ENCODE measurements at regions not wholly inside any gene's neighbourhood (a gene's known extent, or its start where the extent isn't known, plus 50 kb on each side); places are given as distances from the start of the nearest gene placed in this dataset.

GRCh38 chr2:8086357-8086756 lies 595.5 kb upstream of the ID2 start:
- no peaks in the 10 kb centered on the region for H3K79me2 ChIP-seq
- no peak for TF ChIP-seq CTCF (IDR thresholded peaks at IDR 0.05)
- H3K4me2 ChIP-seq (ENCODE audit: low read length) = no peak overlapping the region
- no peak overlapping the region for H3K27ac ChIP-seq
- no peaks in the 10 kb centered on the region for H3K9me3 ChIP-seq (ENCODE audit: control insufficient read depth, low read length)
- peaks cover 12% of the 10 kb centered on the region for H3K4me1 ChIP-seq
- no peaks in the 10 kb centered on the region for H3K27me3 ChIP-seq (ENCODE audit: control insufficient read depth, insufficient read depth, low read length)
- no peak overlapping the region for H2AFZ ChIP-seq
- H3K9ac ChIP-seq = no peak overlapping the region
- no peaks in the 10 kb centered on the region for H3K36me3 ChIP-seq (ENCODE audit: control insufficient read depth, insufficient read depth, low read length)
- no peak overlapping the region for H3K4me3 ChIP-seq (ENCODE audit: low read depth, low read length)

- H2AFZ ChIP-seq = no peak overlapping the region
- no peak overlapping the region for H3K27ac ChIP-seq
Measured at GRCh38 chr2:8086796-8087479, 594.9 kb upstream of the ID2 start.

GRCh38 chr2:8087480-8087840 lies 594.4 kb upstream of the ID2 start:
- Histone ChIP-seq H2AFZ (no peak overlapping the region), H3K79me2 (no peaks in the 10 kb centered on the region), H3K4me2 (ENCODE audit: low read length) (no peak overlapping the region), H3K9me3 (ENCODE audit: control insufficient read depth, low read length) (no peaks in the 10 kb centered on the region), H3K4me3 (ENCODE audit: low read depth, low read length) (no peak overlapping the region), H3K36me3 (ENCODE audit: control insufficient read depth, insufficient read depth, low read length) (no peaks in the 10 kb centered on the region), H3K4me1 (peaks cover 14% of the 10 kb centered on the region), H3K27ac (no peak overlapping the region), H3K27me3 (ENCODE audit: control insufficient read depth, insufficient read depth, low read length) (no peaks in the 10 kb centered on the region), H3K9ac (no peak overlapping the region)
- TF ChIP-seq CTCF (IDR thresholded peaks at IDR 0.05) = no peak

More at GRCh38 chr2:8086796-8087479, 594.9 kb upstream of the ID2 start:
- no peaks in the 10 kb centered on the region for H3K36me3 ChIP-seq (ENCODE audit: control insufficient read depth, insufficient read depth, low read length)
- no peaks in the 10 kb centered on the region for H3K9me3 ChIP-seq (ENCODE audit: control insufficient read depth, low read length)
- H3K4me2 ChIP-seq (ENCODE audit: low read length) = no peak overlapping the region
- peaks cover 14% of the 10 kb centered on the region for H3K4me1 ChIP-seq
- H3K27me3 ChIP-seq (ENCODE audit: control insufficient read depth, insufficient read depth, low read length) = no peaks in the 10 kb centered on the region
- H3K4me3 ChIP-seq (ENCODE audit: low read depth, low read length) = no peak overlapping the region
- no peaks in the 10 kb centered on the region for H3K79me2 ChIP-seq
- TF ChIP-seq CTCF (IDR thresholded peaks at IDR 0.05) = no peak
- H3K9ac ChIP-seq = no peak overlapping the region

GRCh38 chr2:8088810-8089209 lies 593.0 kb upstream of the ID2 start:
- Histone ChIP-seq H3K4me1 (peaks cover 14% of the 10 kb centered on the region), H3K27me3 (ENCODE audit: control insufficient read depth, insufficient read depth, low read length) (no peaks in the 10 kb centered on the region), H3K9me3 (ENCODE audit: control insufficient read depth, low read length) (no peaks in the 10 kb centered on the region), H3K4me2 (ENCODE audit: low read length) (no peak overlapping the region), H3K79me2 (no peaks in the 10 kb centered on the region), H3K27ac (no peak overlapping the region), H3K9ac (no peak overlapping the region), H3K36me3 (ENCODE audit: control insufficient read depth, insufficient read depth, low read length) (no peaks in the 10 kb centered on the region), H3K4me3 (ENCODE audit: low read depth, low read length) (no peak overlapping the region), H2AFZ (no peak overlapping the region)
- no peak for TF ChIP-seq CTCF (IDR thresholded peaks at IDR 0.05)

- Histone ChIP-seq H3K79me2 (no peaks in the 10 kb centered on the region), H3K4me3 (ENCODE audit: low read depth, low read length) (no peak overlapping the region), H2AFZ (no peak overlapping the region), H3K4me1 (peaks cover 14% of the 10 kb centered on the region), H3K9ac (no peak overlapping the region), H3K27me3 (ENCODE audit: control insufficient read depth, insufficient read depth, low read length) (no peaks in the 10 kb centered on the region), H3K4me2 (ENCODE audit: low read length) (no peak overlapping the region), H3K27ac (no peak overlapping the region), H3K36me3 (ENCODE audit: control insufficient read depth, insufficient read depth, low read length) (no peaks in the 10 kb centered on the region), H3K9me3 (ENCODE audit: control insufficient read depth, low read length) (no peaks in the 10 kb centered on the region)
- no peak for TF ChIP-seq CTCF (IDR thresholded peaks at IDR 0.05)
Measured at GRCh38 chr2:8089596-8089995, 592.3 kb upstream of the ID2 start.

All from parathyroid adenoma (tissue), 2 donors.